ENCODE measurements at regions not wholly inside any gene's neighbourhood (a gene's known extent, or its start where the extent isn't known, plus 50 kb on each side); places are given as distances from the start of the nearest gene placed in this dataset.

- no peaks in the 10 kb centered on the region for H3K27me3 ChIP-seq (ENCODE audit: control insufficient read depth in 3 of 3, insufficient read depth in 3 of 3, low read length in 3 of 3)
- no peaks in the 10 kb centered on the region for H3K4me1 ChIP-seq (ENCODE audit: control insufficient read depth in 3 of 3, insufficient read depth in 3 of 3, low read length in 3 of 3)
- H3K27ac ChIP-seq (ENCODE audit: low read depth, low read length): no peak overlapping the region
- H3K4me3 ChIP-seq (ENCODE audit: low read length in 3 of 3): no peak overlapping the region
- no peaks in the 10 kb centered on the region for H3K9me3 ChIP-seq (ENCODE audit: control insufficient read depth in 3 of 3, low read length in 3 of 3)
- H3K9ac ChIP-seq (ENCODE audit: low read depth in 1 of 3, low read length in 3 of 3): no peak overlapping the region
- no peaks in the 10 kb centered on the region for H3K36me3 ChIP-seq (ENCODE audit: control insufficient read depth in 3 of 3, insufficient read depth in 3 of 3, low read length in 3 of 3)
These were observed 980.7 kb upstream of the TMEM132C start for GRCh38 chr12:127286281-127286680.

DNA sequence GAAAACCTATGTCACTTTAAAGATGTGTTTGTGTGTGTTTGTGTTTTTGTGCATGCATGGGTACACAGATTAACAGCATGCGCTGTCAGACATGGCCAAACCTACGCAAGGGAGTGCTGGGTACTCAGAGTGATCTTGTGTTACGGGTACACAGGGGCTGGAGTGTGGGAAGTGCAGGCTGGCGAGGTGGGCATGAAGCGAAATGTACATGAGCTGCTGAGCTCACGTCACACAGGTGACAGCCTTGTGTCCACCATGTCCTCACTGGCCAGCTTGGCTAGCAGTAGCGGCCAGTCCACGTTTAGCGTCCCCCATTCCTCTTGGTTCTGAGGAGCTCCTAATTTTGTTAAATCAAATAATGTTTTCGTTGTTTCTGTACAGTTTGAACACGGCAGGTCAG, 979.7 kb upstream of the TMEM132C start:
- Histone ChIP-seq H3K27me3 (ENCODE audit: control insufficient read depth in 3 of 3, insufficient read depth in 3 of 3, low read length in 3 of 3) (no peaks in the 10 kb centered on the region), H3K27ac (ENCODE audit: low read depth, low read length) (no peak overlapping the region), H3K36me3 (ENCODE audit: control insufficient read depth in 3 of 3, insufficient read depth in 3 of 3, low read length in 3 of 3) (no peaks in the 10 kb centered on the region), H3K4me1 (ENCODE audit: control insufficient read depth in 3 of 3, insufficient read depth in 3 of 3, low read length in 3 of 3) (no peaks in the 10 kb centered on the region), H3K9ac (ENCODE audit: low read depth in 1 of 3, low read length in 3 of 3) (no peak overlapping the region), H3K4me3 (ENCODE audit: low read length in 3 of 3) (no peak overlapping the region), H3K9me3 (ENCODE audit: control insufficient read depth in 3 of 3, low read length in 3 of 3) (no peaks in the 10 kb centered on the region)

- Histone ChIP-seq H3K4me1 (ENCODE audit: control insufficient read depth in 3 of 3, insufficient read depth in 3 of 3, low read length in 3 of 3) (no peaks in the 10 kb centered on the region), H3K27me3 (ENCODE audit: control insufficient read depth in 3 of 3, insufficient read depth in 3 of 3, low read length in 3 of 3) (no peaks in the 10 kb centered on the region), H3K4me3 (ENCODE audit: low read length in 3 of 3) (no peak overlapping the region), H3K9me3 (ENCODE audit: control insufficient read depth in 3 of 3, low read length in 3 of 3) (no peaks in the 10 kb centered on the region), H3K9ac (ENCODE audit: low read depth in 1 of 3, low read length in 3 of 3) (no peak overlapping the region), H3K36me3 (ENCODE audit: control insufficient read depth in 3 of 3, insufficient read depth in 3 of 3, low read length in 3 of 3) (no peaks in the 10 kb centered on the region), H3K27ac (ENCODE audit: low read depth, low read length) (no peak overlapping the region)
These were observed 976.7 kb upstream of the TMEM132C start for GRCh38 chr12:127290251-127290650.

- H3K27ac ChIP-seq (ENCODE audit: low read depth, low read length): no peak overlapping the region
- no peaks in the 10 kb centered on the region for H3K9me3 ChIP-seq (ENCODE audit: control insufficient read depth in 3 of 3, low read length in 3 of 3)
- H3K27me3 ChIP-seq (ENCODE audit: control insufficient read depth in 3 of 3, insufficient read depth in 3 of 3, low read length in 3 of 3): no peaks in the 10 kb centered on the region
- H3K9ac ChIP-seq (ENCODE audit: low read depth in 1 of 3, low read length in 3 of 3): no peak overlapping the region
- no peak overlapping the region for H3K4me3 ChIP-seq (ENCODE audit: low read length in 3 of 3)
- H3K36me3 ChIP-seq (ENCODE audit: control insufficient read depth in 3 of 3, insufficient read depth in 3 of 3, low read length in 3 of 3): no peaks in the 10 kb centered on the region
- no peaks in the 10 kb centered on the region for H3K4me1 ChIP-seq (ENCODE audit: control insufficient read depth in 3 of 3, insufficient read depth in 3 of 3, low read length in 3 of 3)
These were observed 974.2 kb upstream of the TMEM132C start for GRCh38 chr12:127292736-127293135.

DNA sequence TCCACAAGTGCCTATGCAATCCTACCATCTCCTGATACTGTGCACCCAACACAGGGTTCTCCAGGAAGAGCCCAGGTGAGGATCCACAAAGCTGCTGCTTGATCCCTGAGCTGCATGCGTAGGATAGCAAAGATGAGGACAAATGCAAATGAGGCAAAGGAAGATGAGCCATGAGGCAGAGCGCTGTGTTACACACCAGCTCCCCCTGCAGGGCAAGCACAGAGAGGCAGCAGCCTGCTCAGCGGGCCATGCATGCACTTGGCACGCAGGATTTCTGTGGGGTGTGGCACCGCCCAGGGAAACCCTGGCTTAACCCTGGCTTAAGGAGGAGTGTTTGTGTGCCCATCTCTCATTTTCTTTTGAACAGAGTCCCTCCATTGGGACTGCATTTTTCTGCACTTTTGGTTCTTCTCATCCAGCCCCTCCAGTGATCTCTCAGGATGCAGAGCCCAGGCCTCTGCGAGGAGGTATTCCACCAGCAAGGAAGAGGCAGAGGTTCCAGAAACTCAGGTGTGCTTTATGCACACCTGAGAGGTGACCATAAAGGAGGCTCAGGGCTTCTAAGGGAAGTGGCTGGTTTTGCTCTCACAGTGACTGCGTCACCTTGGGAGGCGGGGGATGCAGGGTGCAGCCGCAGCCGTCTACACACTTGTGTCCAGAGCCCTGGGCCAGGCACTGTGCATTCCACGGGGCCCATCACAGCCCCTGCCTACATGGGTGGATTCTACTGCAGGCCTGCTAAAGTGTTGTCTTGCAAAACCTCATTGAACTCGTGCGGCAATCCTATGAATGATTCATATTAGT, 973.3 kb upstream of the TMEM132C start:
- Histone ChIP-seq H3K4me1 (ENCODE audit: control insufficient read depth in 3 of 3, insufficient read depth in 3 of 3, low read length in 3 of 3) (no peaks in the 10 kb centered on the region), H3K27me3 (ENCODE audit: control insufficient read depth in 3 of 3, insufficient read depth in 3 of 3, low read length in 3 of 3) (no peaks in the 10 kb centered on the region), H3K4me3 (ENCODE audit: low read length in 3 of 3) (no peak overlapping the region), H3K9ac (ENCODE audit: low read depth in 1 of 3, low read length in 3 of 3) (no peak overlapping the region), H3K36me3 (ENCODE audit: control insufficient read depth in 3 of 3, insufficient read depth in 3 of 3, low read length in 3 of 3) (no peaks in the 10 kb centered on the region), H3K27ac (ENCODE audit: low read depth, low read length) (no peak overlapping the region), H3K9me3 (ENCODE audit: control insufficient read depth in 3 of 3, low read length in 3 of 3) (no peaks in the 10 kb centered on the region)

- no peaks in the 10 kb centered on the region for H3K9me3 ChIP-seq (ENCODE audit: control insufficient read depth in 3 of 3, low read length in 3 of 3)
These were observed 972.2 kb upstream of the TMEM132C start for GRCh38 chr12:127294651-127295210.

DNA sequence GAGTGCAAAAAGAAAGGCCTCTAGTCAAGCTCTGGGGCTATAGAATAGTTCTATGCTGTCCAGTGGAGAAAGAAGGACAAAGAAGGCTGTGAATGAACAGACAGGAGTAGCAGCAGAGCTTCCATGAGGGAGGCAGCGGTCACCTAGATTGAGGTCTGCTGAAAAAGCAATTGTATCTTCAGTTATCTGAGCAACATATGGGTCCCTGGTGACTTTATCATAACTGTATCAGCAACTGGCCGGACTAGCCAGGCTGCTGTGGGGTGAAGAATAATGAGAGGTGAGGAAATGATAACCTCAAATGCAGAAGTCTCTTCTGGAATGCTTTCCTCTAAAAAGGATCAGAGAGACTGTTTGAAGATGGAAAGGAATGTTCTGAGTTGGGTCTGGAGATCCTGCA, 971.3 kb upstream of the TMEM132C start:
- Histone ChIP-seq H3K9me3 (ENCODE audit: control insufficient read depth in 3 of 3, low read length in 3 of 3) (no peaks in the 10 kb centered on the region), H3K27ac (ENCODE audit: low read depth, low read length) (no peak overlapping the region), H3K27me3 (ENCODE audit: control insufficient read depth in 3 of 3, insufficient read depth in 3 of 3, low read length in 3 of 3) (no peaks in the 10 kb centered on the region), H3K4me1 (ENCODE audit: control insufficient read depth in 3 of 3, insufficient read depth in 3 of 3, low read length in 3 of 3) (no peaks in the 10 kb centered on the region), H3K4me3 (ENCODE audit: low read length in 3 of 3) (no peak overlapping the region), H3K36me3 (ENCODE audit: control insufficient read depth in 3 of 3, insufficient read depth in 3 of 3, low read length in 3 of 3) (no peaks in the 10 kb centered on the region), H3K9ac (ENCODE audit: low read depth in 1 of 3, low read length in 3 of 3) (no peak overlapping the region)

More at GRCh38 chr12:127294651-127295210, 972.2 kb upstream of the TMEM132C start:
- H3K4me3 ChIP-seq (ENCODE audit: low read length in 3 of 3): no peak overlapping the region
- H3K27me3 ChIP-seq (ENCODE audit: control insufficient read depth in 3 of 3, insufficient read depth in 3 of 3, low read length in 3 of 3): no peaks in the 10 kb centered on the region
- no peaks in the 10 kb centered on the region for H3K4me1 ChIP-seq (ENCODE audit: control insufficient read depth in 3 of 3, insufficient read depth in 3 of 3, low read length in 3 of 3)
- no peak overlapping the region for H3K9ac ChIP-seq (ENCODE audit: low read depth in 1 of 3, low read length in 3 of 3)
- H3K36me3 ChIP-seq (ENCODE audit: control insufficient read depth in 3 of 3, insufficient read depth in 3 of 3, low read length in 3 of 3): no peaks in the 10 kb centered on the region
- no peak overlapping the region for H3K27ac ChIP-seq (ENCODE audit: low read depth, low read length)

GRCh38 chr12:127296591-127296990, 970.4 kb upstream of the TMEM132C start:
- Histone ChIP-seq H3K36me3 (ENCODE audit: control insufficient read depth in 3 of 3, insufficient read depth in 3 of 3, low read length in 3 of 3) (no peaks in the 10 kb centered on the region), H3K9ac (ENCODE audit: low read depth in 1 of 3, low read length in 3 of 3) (no peak overlapping the region), H3K4me1 (ENCODE audit: control insufficient read depth in 3 of 3, insufficient read depth in 3 of 3, low read length in 3 of 3) (no peaks in the 10 kb centered on the region), H3K4me3 (ENCODE audit: low read length in 3 of 3) (no peak overlapping the region), H3K9me3 (ENCODE audit: control insufficient read depth in 3 of 3, low read length in 3 of 3) (no peaks in the 10 kb centered on the region), H3K27me3 (ENCODE audit: control insufficient read depth in 3 of 3, insufficient read depth in 3 of 3, low read length in 3 of 3) (no peaks in the 10 kb centered on the region), H3K27ac (ENCODE audit: low read depth, low read length) (no peak overlapping the region)

GRCh38 chr12:127297327-127297726, 969.6 kb upstream of the TMEM132C start:
- Histone ChIP-seq H3K36me3 (ENCODE audit: control insufficient read depth in 3 of 3, insufficient read depth in 3 of 3, low read length in 3 of 3) (no peaks in the 10 kb centered on the region), H3K9me3 (ENCODE audit: control insufficient read depth in 3 of 3, low read length in 3 of 3) (no peaks in the 10 kb centered on the region), H3K27me3 (ENCODE audit: control insufficient read depth in 3 of 3, insufficient read depth in 3 of 3, low read length in 3 of 3) (no peaks in the 10 kb centered on the region), H3K4me3 (ENCODE audit: low read length in 3 of 3) (no peak overlapping the region), H3K27ac (ENCODE audit: low read depth, low read length) (no peak overlapping the region), H3K9ac (ENCODE audit: low read depth in 1 of 3, low read length in 3 of 3) (no peak overlapping the region), H3K4me1 (ENCODE audit: control insufficient read depth in 3 of 3, insufficient read depth in 3 of 3, low read length in 3 of 3) (no peaks in the 10 kb centered on the region)

DNA sequence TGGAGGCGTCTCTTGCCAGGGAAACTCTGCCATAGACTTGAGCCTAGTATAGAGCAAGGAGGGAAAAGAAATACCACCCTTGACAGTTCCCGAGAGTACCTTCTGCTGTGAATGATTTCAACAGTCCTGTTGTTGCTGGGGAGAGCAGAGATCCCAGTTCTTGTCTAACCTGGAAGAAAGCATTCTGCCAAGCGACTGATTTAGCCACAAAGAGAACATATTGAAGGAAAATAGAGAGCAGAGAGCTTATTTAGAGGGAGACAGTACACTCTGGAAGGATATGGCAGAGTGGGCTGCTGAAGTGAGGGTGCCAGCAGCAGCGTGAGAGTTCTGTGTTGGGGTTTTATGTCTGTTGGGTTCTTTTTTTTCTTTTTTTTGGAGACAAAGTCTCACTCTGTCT, 966.9 kb upstream of the TMEM132C start:
- no peak overlapping the region for H3K27ac ChIP-seq (ENCODE audit: low read depth, low read length)
- no peaks in the 10 kb centered on the region for H3K36me3 ChIP-seq (ENCODE audit: control insufficient read depth in 3 of 3, insufficient read depth in 3 of 3, low read length in 3 of 3)
- no peaks in the 10 kb centered on the region for H3K4me1 ChIP-seq (ENCODE audit: control insufficient read depth in 3 of 3, insufficient read depth in 3 of 3, low read length in 3 of 3)
- no peak overlapping the region for H3K9ac ChIP-seq (ENCODE audit: low read depth in 1 of 3, low read length in 3 of 3)
- no peak overlapping the region for H3K4me3 ChIP-seq (ENCODE audit: low read length in 3 of 3)
- H3K27me3 ChIP-seq (ENCODE audit: control insufficient read depth in 3 of 3, insufficient read depth in 3 of 3, low read length in 3 of 3): peaks cover 0 to 4% (median 0%) of the 10 kb centered on the region in 3 donors
- H3K9me3 ChIP-seq (ENCODE audit: control insufficient read depth in 3 of 3, low read length in 3 of 3): no peaks in the 10 kb centered on the region

All from skeletal muscle tissue (tissue), 3 donors.